H9 (cell line): ENCODE measurements at regions not wholly inside any gene's neighbourhood (a gene's known extent, or its start where the extent isn't known, plus 50 kb on each side); places are given as distances from the start of the nearest gene placed in this dataset.

Experiments used
- DNase-seq: peaks from one replicate; pipeline ENCODE4 v3.0.0-alpha.2; 2017
- H2AFZ ChIP-seq: one replicate; pipeline ENCODE4 v1.6.1; 2013; ENCODE audit warnings: mild to moderate bottlenecking, low read length, control low read depth, moderate library complexity
- H2AK5ac ChIP-seq: 2 replicates; pipeline ENCODE4 v1.6.1; 2013; ENCODE audit warnings: low read length, control low read depth, mixed read lengths; ENCODE audit not compliant: insufficient read length
- H2BK120ac ChIP-seq: one replicate; pipeline ENCODE4 v1.6.1; 2013; ENCODE audit warnings: low read depth, mild to moderate bottlenecking, low read length, control low read depth, inconsistent platforms; ENCODE audit not compliant: poor library complexity, severe bottlenecking
- H2BK12ac ChIP-seq: 2 replicates; pipeline ENCODE4 v1.6.1; 2013; ENCODE audit warnings: low read length, control low read depth, mixed read lengths, low read depth; ENCODE audit not compliant: insufficient read length
- H2BK15ac ChIP-seq: 2 replicates; pipeline ENCODE4 v1.6.1; 2013; ENCODE audit warnings: low read depth, low read length, control low read depth
- H2BK20ac ChIP-seq: one replicate; pipeline ENCODE4 v1.6.1; 2013; ENCODE audit warnings: low read depth, mild to moderate bottlenecking, low read length, control low read depth, inconsistent platforms; ENCODE audit not compliant: poor library complexity, severe bottlenecking
- H2BK5ac ChIP-seq: 2 replicates; pipeline ENCODE4 v1.6.1; 2013; ENCODE audit warnings: low read length, control low read depth, mixed read lengths; ENCODE audit not compliant: insufficient read length
- H3K14ac ChIP-seq: 2 replicates; pipeline ENCODE4 v1.6.1; 2013; ENCODE audit warnings: low read length, control low read depth; ENCODE audit not compliant: insufficient read depth
- H3K18ac ChIP-seq: 2 replicates; pipeline ENCODE4 v1.6.1; 2013; ENCODE audit warnings: low read depth, mild to moderate bottlenecking, mixed read lengths, low read length, control low read depth; ENCODE audit not compliant: insufficient read length
- H3K23ac ChIP-seq: 2 replicates; pipeline ENCODE4 v1.6.1; 2013; ENCODE audit warnings: low read length, control low read depth, mixed read lengths, low read depth; ENCODE audit not compliant: insufficient read length
- H3K23me2 ChIP-seq: 2 replicates; pipeline ENCODE4 v1.6.1; 2013; ENCODE audit warnings: low read depth, mild to moderate bottlenecking, mixed read lengths, low read length, control low read depth; ENCODE audit not compliant: insufficient read length, poor library complexity, severe bottlenecking
- H3K27ac ChIP-seq: 2 replicates; pipeline ENCODE4 v1.5.1; 2013; ENCODE audit warnings: low read length, control low read depth, mixed read lengths, low read depth; ENCODE audit not compliant: insufficient read length
- H3K27me3 ChIP-seq: 2 replicates; pipeline ENCODE4 v1.6.1; 2013; ENCODE audit warnings: low read length, control low read depth, inconsistent platforms; ENCODE audit not compliant: insufficient read depth
- H3K4ac ChIP-seq: 2 replicates; pipeline ENCODE4 v1.6.1; 2013; ENCODE audit warnings: low read depth, mild to moderate bottlenecking, control low read depth, inconsistent platforms, low read length, moderate library complexity
- H3K4me1 ChIP-seq: 2 replicates; pipeline ENCODE4 v1.6.1; 2013; ENCODE audit warnings: low read length, control low read depth, inconsistent platforms; ENCODE audit not compliant: insufficient read depth
- H3K4me2 ChIP-seq: 2 replicates; pipeline ENCODE4 v1.6.1; 2013; ENCODE audit warnings: low read length, control low read depth, mixed read lengths; ENCODE audit not compliant: insufficient read length, insufficient read depth
- H3K56ac ChIP-seq: 2 replicates; pipeline ENCODE4 v1.6.1; 2013; ENCODE audit warnings: low read depth, mild to moderate bottlenecking, mixed read lengths, low read length, control low read depth; ENCODE audit not compliant: insufficient read length
- H3K79me1 ChIP-seq: 2 replicates; pipeline ENCODE4 v1.6.1; 2013; ENCODE audit warnings: low read depth, mild to moderate bottlenecking, moderate library complexity, low read length, control low read depth, inconsistent platforms; ENCODE audit not compliant: insufficient read depth, poor library complexity, severe bottlenecking
- H3K79me2 ChIP-seq: 2 replicates; pipeline ENCODE4 v1.6.1; 2013; ENCODE audit warnings: low read length, control low read depth, inconsistent platforms; ENCODE audit not compliant: insufficient read depth
- H3K9ac ChIP-seq: 2 replicates; pipeline ENCODE4 v1.6.1; 2013; ENCODE audit warnings: low read length, control low read depth, mixed read lengths; ENCODE audit not compliant: insufficient read length; ENCODE audit errors: extremely low read depth
- H3K9me3 ChIP-seq: one replicate; pipeline ENCODE4 v1.6.1; 2013; ENCODE audit warnings: low read depth, low read length, inconsistent platforms; ENCODE audit not compliant: control insufficient read depth
- H3T11ph ChIP-seq: one replicate; pipeline ENCODE4 v1.6.1; 2013; ENCODE audit warnings: mild to moderate bottlenecking, low read length, control low read depth, inconsistent platforms
- H4K20me1 ChIP-seq: one replicate; pipeline ENCODE4 v1.6.1; 2013; ENCODE audit not compliant: control insufficient read depth, insufficient read length, insufficient read depth
- H4K5ac ChIP-seq: 2 replicates; pipeline ENCODE4 v1.6.1; 2013; ENCODE audit warnings: low read depth, mild to moderate bottlenecking, mixed read lengths, low read length, control low read depth; ENCODE audit not compliant: insufficient read length
- H4K8ac ChIP-seq: replicated peaks from 2 replicates; pipeline ENCODE4 v1.6.1; 2013; ENCODE audit warnings: low read length, control low read depth, mixed read lengths, low read depth; ENCODE audit not compliant: insufficient read length
- H4K91ac ChIP-seq: 2 replicates; pipeline ENCODE4 v1.6.1; 2013; ENCODE audit warnings: low read depth, mild to moderate bottlenecking, moderate library complexity, mixed read lengths, low read length, control low read depth; ENCODE audit not compliant: insufficient read length
- H3K27ac Mint-ChIP-seq, 3 experiments: 2 replicates in 2 of 3; 3 replicates in 1 of 3; pipeline ENCODE4 v1.8.0; 2020 to 2021; ENCODE audit warnings: mixed read lengths in 3 of 3, mild to moderate bottlenecking in 1 of 3, moderate library complexity in 1 of 3
- H3K27me3 Mint-ChIP-seq: 2 replicates; pipeline ENCODE4 v1.8.0; 2021; ENCODE audit warnings: low read depth, mild to moderate bottlenecking, moderate library complexity, mixed read lengths
- H3K36me3 Mint-ChIP-seq, 3 experiments: 2 replicates in 2 of 3; 3 replicates in 1 of 3; pipeline ENCODE4 v1.8.0; 2020 to 2021; ENCODE audit warnings: low read depth in 3 of 3, mixed read lengths in 3 of 3; ENCODE audit not compliant: insufficient read depth in 1 of 3
- H3K4me1 Mint-ChIP-seq, 2 experiments: 2 replicates each; pipeline ENCODE4 v1.8.0; 2020; ENCODE audit warnings: mixed read lengths in 2 of 2
- H3K4me3 Mint-ChIP-seq, 2 experiments: 2 replicates in 1 of 2; 3 replicates in 1 of 2; pipeline ENCODE4 v1.8.0; 2020 to 2021; ENCODE audit warnings: mild to moderate bottlenecking in 2 of 2, mixed read lengths in 2 of 2, moderate library complexity in 1 of 2
- H3K9me3 Mint-ChIP-seq, 2 experiments: 2 replicates in 1 of 2; 3 replicates in 1 of 2; pipeline ENCODE4 v1.8.0; 2020; ENCODE audit warnings: mild to moderate bottlenecking in 2 of 2, mixed read lengths in 2 of 2, moderate library complexity in 1 of 2
- CTCF ChIP-seq: fragments of 200-600 bp; sonication (generic); conservative IDR thresholded peaks from 3 replicates; pipeline ENCODE4 v1.8.0; 2021; ENCODE audit warnings: antibody characterized with exemption, mild to moderate bottlenecking
- WGBS: extraction: QIAGEN DNeasy Blood & Tissue Kit; methylation state at CpG from one replicate; pipeline ENCODE4 v1.1.7; 2013; ENCODE audit warnings: missing lambda C conversion rate, low lambda C conversion rate, mixed read lengths; ENCODE audit not compliant: insufficient read length; ENCODE audit errors: extremely low coverage; 5-methylcytosine and 5-hydroxymethylcytosine counted together

DNA sequence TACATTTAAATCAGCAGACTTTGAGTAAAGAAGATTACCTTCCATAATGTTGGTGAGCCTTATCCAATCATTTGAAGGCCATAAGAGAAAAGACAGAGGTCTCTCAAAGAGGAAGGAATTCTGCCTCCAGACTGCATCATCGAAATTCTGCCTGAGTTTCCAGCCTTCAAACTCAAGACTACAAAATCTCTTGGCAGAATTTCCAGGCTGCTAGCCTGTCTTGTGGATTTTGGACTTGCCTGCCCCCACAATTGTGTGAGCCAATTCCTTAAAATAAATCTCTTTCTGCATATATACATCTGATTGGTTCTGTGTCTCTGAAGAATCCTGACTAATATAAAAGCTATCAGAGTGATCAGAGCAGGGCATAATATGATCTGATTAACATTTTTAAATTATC is 216.6 kb upstream of the CPHXL start:
- Histone ChIP-seq H2BK20ac (no peak overlapping the region), H3K27me3 (peaks cover 3% of the 10 kb centered on the region; the same call in 1 of the 2 replicates), H3K27ac (no peak overlapping the region), H3T11ph (no peak overlapping the region), H3K9me3 (no peaks in the 10 kb centered on the region), H3K18ac (no peak overlapping the region), H3K79me1 (no peaks in the 10 kb centered on the region), H3K4ac (no peak overlapping the region), H3K23me2 (no peaks in the 10 kb centered on the region), H4K8ac (no peak overlapping the region), H3K79me2 (no peaks in the 10 kb centered on the region), H2BK15ac (no peak overlapping the region), H3K4me2 (no peak overlapping the region), H3K9ac (no peak overlapping the region), H2AK5ac (no peak overlapping the region), H3K14ac (no peak overlapping the region), H4K20me1 (no peaks in the 10 kb centered on the region), H3K56ac (no peak overlapping the region), H2BK5ac (no peak overlapping the region), H3K4me1 (no peaks in the 10 kb centered on the region), H2BK12ac (no peak overlapping the region), H2BK120ac (no peak overlapping the region), H3K23ac (no peak overlapping the region), H4K91ac (no peak overlapping the region), H2AFZ (no peak overlapping the region), H4K5ac (no peak overlapping the region)
- no peaks in the 10 kb centered on the region for H3K9me3 Mint-ChIP-seq
- no peak for DNase-seq
- peaks cover 96% of the 10 kb centered on the region for H3K27me3 Mint-ChIP-seq
- no peak for TF ChIP-seq CTCF
- no CpG with 5 or more reads among the region's 1 CpG for WGBS
- H3K36me3 Mint-ChIP-seq: no peaks in the 10 kb centered on the region
- no peak overlapping the region; a peak in 1 of 7 replicates for H3K27ac Mint-ChIP-seq
- no peaks in the 10 kb centered on the region for H3K4me1 Mint-ChIP-seq
- H3K4me3 Mint-ChIP-seq: no peak overlapping the region
